ENCODE measurements at regions not wholly inside any gene's neighbourhood (a gene's known extent, or its start where the extent isn't known, plus 50 kb on each side); places are given as distances from the start of the nearest gene placed in this dataset.

- Histone ChIP-seq H3K36me3 (ENCODE audit: insufficient read depth) (no peaks in the 10 kb centered on the region), H3K79me2 (replicated peaks; ENCODE audit: insufficient read depth) (no peaks in the 10 kb centered on the region), H3K9me2 (ENCODE audit: insufficient read depth) (no peaks in the 10 kb centered on the region), H2AFZ (no peak overlapping the region), H3K4me2 (no peak overlapping the region), H3K27ac (ENCODE audit: low read depth) (no peak overlapping the region), H3K4me1 (ENCODE audit: insufficient read depth) (peaks cover 22% of the 10 kb centered on the region), H3F3A (replicated peaks; ENCODE audit: low read depth) (no peaks in the 10 kb centered on the region), H4K20me1 (replicated peaks; ENCODE audit: insufficient read depth) (no peaks in the 10 kb centered on the region), H3K4me3 (no peak overlapping the region), H3K27me3 (ENCODE audit: insufficient read depth) (no peaks in the 10 kb centered on the region)
- no peak for TF ChIP-seq EZH2 (IDR thresholded peaks at IDR 0.05; ENCODE audit: low read depth, unreplicated experiment)
- TF ChIP-seq JUNB (IDR thresholded peaks at IDR 0.05; ENCODE audit: unreplicated experiment): no peak
- no peak for TF ChIP-seq ZNF331 (CRISPR knock-in tag; IDR thresholded peaks at IDR 0.05; ENCODE audit: low read depth)
- TF ChIP-seq STAT1 (IDR thresholded peaks at IDR 0.05; ENCODE audit: unreplicated experiment): no peak
- TF ChIP-seq ZNF114 (CRISPR knock-in tag; IDR thresholded peaks at IDR 0.05): no peak
- no peak for TF ChIP-seq ZNF462 (CRISPR knock-in tag; IDR thresholded peaks at IDR 0.05)
- TF ChIP-seq CREB1 (CRISPR knock-in tag; IDR thresholded peaks at IDR 0.05; ENCODE audit: low read depth): no peak
- no peak for TF ChIP-seq CTCF (conservative IDR thresholded peaks at IDR 0.05; ENCODE audit: low read depth in 2 of 2)
- TF ChIP-seq REST (IDR thresholded peaks at IDR 0.05; ENCODE audit: unreplicated experiment): no peak
- TF ChIP-seq ETS1 (IDR thresholded peaks at IDR 0.05): no peak
- no peak for TF ChIP-seq EZH2phosphoT487 (IDR thresholded peaks at IDR 0.05; ENCODE audit: unreplicated experiment)
- no peak for TF ChIP-seq POLR2AphosphoS5 (IDR thresholded peaks at IDR 0.05; ENCODE audit: low read depth)
- TF ChIP-seq NANOG (IDR thresholded peaks at IDR 0.05; ENCODE audit: borderline replicate concordance): no peak
- Mint-ChIP-seq H3K4me3 (no peak overlapping the region), H3K4me1 (peaks cover 27% of the 10 kb centered on the region), H3K27me3 (ENCODE audit: insufficient read depth, low read depth, poor library complexity) (peaks cover 3% of the 10 kb centered on the region), H3K9me3 (no peaks in the 10 kb centered on the region), H3K36me3 (ENCODE audit: low read depth) (peaks cover 5% of the 10 kb centered on the region; the same call in 2 of the 3 replicates), H3K27ac (peak overlapping the region; percentile 22)
- DNase-seq (ENCODE audit: low spot score): no peak
- ATAC-seq: no peak
These were observed 500.3 kb upstream of the RORB start for GRCh38 chr9:73996844-73997243.
